ENCODE measurements at regions not wholly inside any gene's neighbourhood (a gene's known extent, or its start where the extent isn't known, plus 50 kb on each side); places are given as distances from the start of the nearest gene placed in this dataset.

DNA sequence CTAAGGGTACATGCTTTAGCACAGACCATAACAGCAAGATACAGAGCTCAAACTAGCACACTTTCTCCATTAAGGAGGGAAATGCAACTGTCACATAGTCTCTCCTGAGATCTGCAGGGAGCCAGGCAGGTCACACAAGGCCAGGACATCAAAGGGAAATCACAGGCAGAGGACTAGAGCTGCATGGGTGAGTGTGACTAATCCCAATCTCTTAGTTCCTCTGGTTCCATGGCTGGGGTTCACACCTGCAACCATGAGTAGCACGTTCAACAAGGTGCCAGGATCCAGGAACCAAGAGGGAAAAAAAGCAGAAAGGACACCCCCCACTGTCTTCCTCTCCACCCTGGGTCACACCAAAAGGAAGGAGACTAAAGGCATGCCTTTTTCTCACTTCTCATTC, 296.5 kb upstream of the STEAP1 start:
- Mint-ChIP-seq H3K36me3 (ENCODE audit: low read depth) (no peaks in the 10 kb centered on the region), H3K4me3 (no peak overlapping the region), H3K4me1 (no peaks in the 10 kb centered on the region), H3K27me3 (ENCODE audit: low read depth) (no peaks in the 10 kb centered on the region), H3K27ac (no peak overlapping the region), H3K9me3 (peaks cover 14% of the 10 kb centered on the region)
- TF ChIP-seq, protein P1, sequence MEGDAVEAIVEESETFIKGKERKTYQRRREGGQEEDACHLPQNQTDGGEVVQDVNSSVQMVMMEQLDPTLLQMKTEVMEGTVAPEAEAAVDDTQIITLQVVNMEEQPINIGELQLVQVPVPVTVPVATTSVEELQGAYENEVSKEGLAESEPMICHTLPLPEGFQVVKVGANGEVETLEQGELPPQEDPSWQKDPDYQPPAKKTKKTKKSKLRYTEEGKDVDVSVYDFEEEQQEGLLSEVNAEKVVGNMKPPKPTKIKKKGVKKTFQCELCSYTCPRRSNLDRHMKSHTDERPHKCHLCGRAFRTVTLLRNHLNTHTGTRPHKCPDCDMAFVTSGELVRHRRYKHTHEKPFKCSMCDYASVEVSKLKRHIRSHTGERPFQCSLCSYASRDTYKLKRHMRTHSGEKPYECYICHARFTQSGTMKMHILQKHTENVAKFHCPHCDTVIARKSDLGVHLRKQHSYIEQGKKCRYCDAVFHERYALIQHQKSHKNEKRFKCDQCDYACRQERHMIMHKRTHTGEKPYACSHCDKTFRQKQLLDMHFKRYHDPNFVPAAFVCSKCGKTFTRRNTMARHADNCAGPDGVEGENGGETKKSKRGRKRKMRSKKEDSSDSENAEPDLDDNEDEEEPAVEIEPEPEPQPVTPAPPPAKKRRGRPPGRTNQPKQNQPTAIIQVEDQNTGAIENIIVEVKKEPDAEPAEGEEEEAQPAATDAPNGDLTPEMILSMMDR (IDR thresholded peaks at IDR 0.05; ENCODE audit: unreplicated experiment in 3 of 3), result no peak

DNA sequence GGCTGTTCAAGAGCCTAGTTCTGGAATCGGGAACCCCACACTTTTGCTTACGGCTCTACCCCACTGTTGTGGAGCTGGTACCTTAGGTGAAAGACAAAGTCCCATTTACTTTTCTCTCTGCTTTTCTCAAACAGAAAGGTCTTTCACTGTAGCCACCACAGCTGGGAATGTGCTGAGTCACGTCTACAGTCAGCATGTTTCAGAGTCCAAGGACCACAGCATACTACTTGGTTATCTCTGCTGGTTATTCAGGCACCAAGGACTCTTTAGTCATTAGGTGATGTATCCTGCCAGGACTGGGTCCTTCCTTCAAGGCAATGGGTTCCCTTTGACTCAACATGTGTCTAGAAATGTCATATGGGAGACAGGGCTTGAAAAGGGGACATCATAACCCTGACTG, 266.8 kb upstream of the STEAP1 start:
- H3K27me3 Mint-ChIP-seq (ENCODE audit: low read depth), result no peaks in the 10 kb centered on the region
- no peaks in the 10 kb centered on the region for H3K36me3 Mint-ChIP-seq (ENCODE audit: low read depth)
- H3K9me3 Mint-ChIP-seq, result no peaks in the 10 kb centered on the region
- no peak overlapping the region for H3K27ac Mint-ChIP-seq
- TF ChIP-seq, protein P1 (IDR thresholded peaks at IDR 0.05; ENCODE audit: unreplicated experiment in 3 of 3), result no peak
- H3K4me1 Mint-ChIP-seq, result no peaks in the 10 kb centered on the region
- H3K4me3 Mint-ChIP-seq, result no peak overlapping the region

DNA sequence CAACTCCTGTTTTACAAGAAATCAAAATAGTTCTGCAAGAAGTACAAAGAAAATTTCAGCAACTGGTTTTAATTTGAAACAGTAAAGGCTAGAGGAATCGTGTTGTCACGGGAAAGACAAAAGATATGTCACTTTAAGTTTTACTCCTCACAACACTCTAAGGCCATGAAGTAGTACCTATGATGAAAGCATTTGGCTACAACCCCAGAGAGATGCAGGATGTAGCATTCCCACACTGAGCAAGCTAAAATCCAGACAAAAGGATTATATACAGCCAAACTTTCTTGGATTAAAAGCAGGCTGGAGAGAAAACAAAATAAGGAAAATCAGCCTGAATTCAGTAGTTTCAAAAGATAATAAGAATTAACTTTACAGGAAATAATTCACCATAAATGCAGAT, 245.5 kb upstream of the STEAP1 start:
- Mint-ChIP-seq H3K9me3 (no peaks in the 10 kb centered on the region), H3K27ac (peak overlapping the region in 2 of 3 experiments; percentile 33 to 73), H3K36me3 (ENCODE audit: low read depth) (no peaks in the 10 kb centered on the region), H3K4me3 (no peak overlapping the region), H3K27me3 (ENCODE audit: low read depth) (no peaks in the 10 kb centered on the region), H3K4me1 (peaks cover 21% of the 10 kb centered on the region)
- TF ChIP-seq, protein P1 (IDR thresholded peaks at IDR 0.05; ENCODE audit: unreplicated experiment in 3 of 3), result no peak

DNA sequence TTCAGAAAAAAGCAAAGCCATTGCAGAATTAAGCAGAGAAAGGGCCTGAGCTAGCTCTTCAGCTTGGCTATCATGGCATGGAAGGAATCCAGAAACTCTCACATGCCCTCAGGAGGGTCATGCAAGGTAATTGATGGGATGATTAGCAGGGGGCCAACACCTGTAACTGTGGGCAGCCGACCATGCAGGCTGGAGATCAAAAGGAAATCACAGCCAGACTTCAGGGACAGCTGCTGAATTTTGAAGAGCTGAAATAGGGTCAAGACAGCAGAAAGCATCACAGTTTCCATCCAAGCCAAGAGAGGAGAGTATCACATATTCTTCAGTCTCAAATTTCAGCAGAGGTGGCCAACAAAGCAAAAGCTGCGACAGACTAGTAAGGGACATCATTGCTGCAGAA, 239.6 kb upstream of the STEAP1 start:
- Mint-ChIP-seq H3K4me3 (no peak overlapping the region), H3K36me3 (ENCODE audit: low read depth) (no peaks in the 10 kb centered on the region), H3K27me3 (ENCODE audit: low read depth) (no peaks in the 10 kb centered on the region), H3K4me1 (peaks cover 3% of the 10 kb centered on the region), H3K9me3 (no peaks in the 10 kb centered on the region), H3K27ac (no peak overlapping the region)
- TF ChIP-seq, protein P1 (IDR thresholded peaks at IDR 0.05; ENCODE audit: unreplicated experiment in 3 of 3), result no peak

DNA sequence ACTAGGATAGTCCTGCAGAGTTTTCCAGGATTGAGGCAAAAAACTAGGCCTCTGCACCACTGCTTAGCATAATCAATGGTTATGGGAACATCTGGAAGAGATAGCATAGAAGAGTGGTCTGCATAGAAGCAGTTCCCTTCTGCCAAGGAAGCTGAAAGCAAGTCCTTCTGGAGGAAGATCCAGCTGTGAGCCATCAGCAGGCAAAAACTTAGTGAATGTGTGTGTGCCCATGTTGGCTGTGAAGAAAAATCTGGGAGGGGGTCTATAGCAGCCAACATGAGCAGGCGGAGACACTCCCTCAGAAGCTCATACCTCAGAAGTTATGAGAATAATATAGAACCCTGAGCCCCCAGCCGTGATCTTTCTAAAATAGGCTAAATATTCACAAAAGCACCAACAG, 228.1 kb upstream of the STEAP1 start:
- no peak overlapping the region for H3K27ac Mint-ChIP-seq
- no peaks in the 10 kb centered on the region for H3K27me3 Mint-ChIP-seq (ENCODE audit: low read depth)
- TF ChIP-seq, protein P1 (IDR thresholded peaks at IDR 0.05; ENCODE audit: unreplicated experiment in 3 of 3), result no peak
- H3K36me3 Mint-ChIP-seq (ENCODE audit: low read depth), result no peaks in the 10 kb centered on the region
- no peaks in the 10 kb centered on the region for H3K9me3 Mint-ChIP-seq
- no peaks in the 10 kb centered on the region for H3K4me1 Mint-ChIP-seq
- no peak overlapping the region for H3K4me3 Mint-ChIP-seq

DNA sequence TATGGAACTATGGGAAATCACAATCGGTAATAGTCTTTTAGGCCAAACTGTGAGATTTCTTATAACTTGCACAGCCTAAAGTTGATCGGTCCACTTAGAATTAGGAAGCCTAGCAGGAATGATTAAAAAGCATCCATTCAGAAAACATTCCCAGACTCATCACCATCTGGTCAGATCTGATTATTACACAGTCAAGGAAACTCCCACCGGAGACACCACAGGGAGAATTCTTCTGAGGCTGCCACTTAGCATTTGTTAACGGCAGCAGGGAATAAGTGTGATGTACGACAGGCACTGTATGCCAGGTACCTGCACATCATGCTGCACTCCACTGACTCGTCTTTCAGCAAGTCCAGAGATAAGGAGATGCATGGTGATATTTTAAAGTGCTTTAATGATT, 227.6 kb upstream of the STEAP1 start:
- no peaks in the 10 kb centered on the region for H3K27me3 Mint-ChIP-seq (ENCODE audit: low read depth)
- H3K4me3 Mint-ChIP-seq, result no peak overlapping the region
- no peaks in the 10 kb centered on the region for H3K4me1 Mint-ChIP-seq
- no peak overlapping the region for H3K27ac Mint-ChIP-seq
- H3K9me3 Mint-ChIP-seq, result no peaks in the 10 kb centered on the region
- H3K36me3 Mint-ChIP-seq (ENCODE audit: low read depth), result no peaks in the 10 kb centered on the region
- TF ChIP-seq, protein P1 (IDR thresholded peaks at IDR 0.05; ENCODE audit: unreplicated experiment in 3 of 3), result no peak

Data from nephron (organoid).